LNCAP (cell line): ENCODE measurements at regions not wholly inside any gene's neighbourhood (a gene's known extent, or its start where the extent isn't known, plus 50 kb on each side); places are given as distances from the start of the nearest gene placed in this dataset.

Source experiments
- TF ChIP-seq, protein P1 (sequence below): fragments of 450-650 bp; IDR thresholded peaks from 2 replicates; pipeline ENCODE4 v1.5.1; 2017; ENCODE audit warnings: mild to moderate bottlenecking

DNA sequence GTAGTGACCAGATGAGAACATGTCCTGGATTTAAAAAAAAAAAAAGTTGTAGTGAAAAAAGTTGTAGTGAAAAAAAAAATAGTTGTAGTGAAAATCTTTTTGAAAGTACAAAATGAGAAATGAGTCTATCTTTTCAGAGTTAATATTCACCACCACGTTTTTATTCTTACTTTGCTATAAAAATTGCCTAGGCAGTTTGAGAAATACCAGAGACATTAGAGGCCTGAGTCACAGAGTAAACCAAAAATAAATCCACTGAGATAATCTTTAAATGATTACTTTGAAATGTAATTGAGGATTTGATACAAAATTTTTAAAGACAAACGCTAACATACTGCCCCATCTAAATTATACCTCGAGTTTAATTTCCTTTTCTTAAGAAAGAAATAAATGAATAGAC is 101.2 kb upstream of the TIAM2 start:
- TF ChIP-seq, protein P1, sequence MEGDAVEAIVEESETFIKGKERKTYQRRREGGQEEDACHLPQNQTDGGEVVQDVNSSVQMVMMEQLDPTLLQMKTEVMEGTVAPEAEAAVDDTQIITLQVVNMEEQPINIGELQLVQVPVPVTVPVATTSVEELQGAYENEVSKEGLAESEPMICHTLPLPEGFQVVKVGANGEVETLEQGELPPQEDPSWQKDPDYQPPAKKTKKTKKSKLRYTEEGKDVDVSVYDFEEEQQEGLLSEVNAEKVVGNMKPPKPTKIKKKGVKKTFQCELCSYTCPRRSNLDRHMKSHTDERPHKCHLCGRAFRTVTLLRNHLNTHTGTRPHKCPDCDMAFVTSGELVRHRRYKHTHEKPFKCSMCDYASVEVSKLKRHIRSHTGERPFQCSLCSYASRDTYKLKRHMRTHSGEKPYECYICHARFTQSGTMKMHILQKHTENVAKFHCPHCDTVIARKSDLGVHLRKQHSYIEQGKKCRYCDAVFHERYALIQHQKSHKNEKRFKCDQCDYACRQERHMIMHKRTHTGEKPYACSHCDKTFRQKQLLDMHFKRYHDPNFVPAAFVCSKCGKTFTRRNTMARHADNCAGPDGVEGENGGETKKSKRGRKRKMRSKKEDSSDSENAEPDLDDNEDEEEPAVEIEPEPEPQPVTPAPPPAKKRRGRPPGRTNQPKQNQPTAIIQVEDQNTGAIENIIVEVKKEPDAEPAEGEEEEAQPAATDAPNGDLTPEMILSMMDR, result no peak

DNA sequence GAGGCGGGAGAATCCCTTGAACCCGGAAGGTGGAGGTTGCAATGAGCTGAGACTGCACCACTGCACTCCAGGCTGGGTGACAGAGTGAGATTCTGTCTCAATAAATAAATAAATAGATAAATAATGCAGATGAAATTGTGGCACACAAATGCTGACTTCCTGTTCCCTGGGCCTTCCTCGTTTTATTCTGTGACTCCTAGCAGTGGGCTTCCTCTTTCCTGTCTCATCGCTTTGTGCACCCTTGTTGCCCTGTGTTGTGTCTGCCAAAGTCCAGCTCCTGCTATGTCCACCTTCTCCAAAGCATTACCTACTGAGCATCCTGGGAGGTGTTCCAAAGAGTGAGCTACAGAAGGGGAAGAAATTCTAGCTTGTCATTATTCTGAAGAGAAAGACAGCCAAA is 100.2 kb upstream of the TIAM2 start:
- TF ChIP-seq, protein P1, result no peak

DNA sequence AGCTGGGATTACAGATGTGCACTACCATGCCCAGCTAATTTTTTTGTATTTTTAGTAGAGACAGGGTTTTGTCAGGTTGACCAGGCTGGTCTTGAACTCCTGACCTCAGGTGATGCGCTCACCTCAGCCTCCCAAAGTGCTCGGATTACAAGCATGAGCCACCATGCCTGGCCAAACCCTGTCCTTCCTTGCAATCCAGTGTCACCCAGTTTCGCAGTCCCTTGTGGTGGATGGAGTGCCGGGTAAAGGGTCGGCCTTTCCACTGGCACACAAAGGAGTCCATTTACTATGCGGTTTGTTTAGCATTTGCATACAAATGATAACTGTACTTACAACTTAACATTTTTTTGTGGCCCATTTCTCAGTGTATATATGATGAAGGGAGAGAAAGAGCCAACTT is 99.3 kb upstream of the TIAM2 start:
- TF ChIP-seq, protein P1, result no peak

DNA sequence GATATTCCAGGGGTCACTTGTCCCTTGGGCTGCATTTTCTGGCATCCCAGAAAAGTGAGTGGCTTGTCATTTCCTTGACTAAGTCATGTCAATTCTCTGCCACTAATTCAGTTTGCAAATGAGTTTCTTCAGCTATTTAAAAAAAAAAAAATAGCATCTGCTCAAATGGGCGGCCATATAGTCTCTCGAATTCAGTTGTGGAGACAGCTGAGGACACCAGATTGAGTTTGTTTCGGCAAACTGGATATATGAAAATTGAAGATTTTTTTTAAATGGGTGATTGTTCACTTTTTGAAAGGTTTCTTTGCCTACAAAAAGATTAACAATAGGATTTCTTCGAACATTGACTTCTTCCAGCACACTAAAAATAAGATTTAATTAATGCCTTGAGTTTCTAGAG is 96.3 kb upstream of the TIAM2 start:
- TF ChIP-seq, protein P1, result no peak

DNA sequence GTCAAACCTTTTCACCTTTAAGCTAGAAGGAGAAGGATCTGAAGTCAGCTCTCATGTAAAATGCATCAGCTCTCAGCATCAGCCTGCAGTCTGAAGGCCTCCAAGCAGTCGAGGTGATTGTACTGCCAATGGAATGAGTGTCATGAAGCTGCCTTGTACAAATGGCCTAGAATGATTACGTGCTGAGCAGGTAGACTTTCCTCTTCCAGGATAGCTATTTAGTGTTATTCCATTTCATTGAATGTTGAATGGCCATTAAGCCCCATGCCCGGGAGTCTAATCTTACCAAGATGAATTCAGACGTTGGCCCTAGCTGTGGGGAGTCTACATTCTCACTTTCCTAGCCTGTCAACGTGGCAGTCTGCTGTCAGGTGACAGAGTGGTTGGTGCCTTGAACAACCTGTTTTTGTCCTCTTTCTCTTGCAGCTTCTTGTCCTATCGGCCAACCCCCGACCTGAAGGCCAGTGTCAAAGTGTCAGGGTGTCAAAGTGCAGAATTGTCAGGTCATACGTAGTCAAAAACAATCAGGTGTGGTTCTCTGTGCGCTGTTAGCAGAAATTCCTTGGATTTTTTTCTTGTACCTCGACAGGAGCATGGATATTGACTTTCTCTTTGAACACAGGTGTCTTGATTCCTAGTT is 95.2 kb upstream of the TIAM2 start:
- TF ChIP-seq, protein P1, result no peak

DNA sequence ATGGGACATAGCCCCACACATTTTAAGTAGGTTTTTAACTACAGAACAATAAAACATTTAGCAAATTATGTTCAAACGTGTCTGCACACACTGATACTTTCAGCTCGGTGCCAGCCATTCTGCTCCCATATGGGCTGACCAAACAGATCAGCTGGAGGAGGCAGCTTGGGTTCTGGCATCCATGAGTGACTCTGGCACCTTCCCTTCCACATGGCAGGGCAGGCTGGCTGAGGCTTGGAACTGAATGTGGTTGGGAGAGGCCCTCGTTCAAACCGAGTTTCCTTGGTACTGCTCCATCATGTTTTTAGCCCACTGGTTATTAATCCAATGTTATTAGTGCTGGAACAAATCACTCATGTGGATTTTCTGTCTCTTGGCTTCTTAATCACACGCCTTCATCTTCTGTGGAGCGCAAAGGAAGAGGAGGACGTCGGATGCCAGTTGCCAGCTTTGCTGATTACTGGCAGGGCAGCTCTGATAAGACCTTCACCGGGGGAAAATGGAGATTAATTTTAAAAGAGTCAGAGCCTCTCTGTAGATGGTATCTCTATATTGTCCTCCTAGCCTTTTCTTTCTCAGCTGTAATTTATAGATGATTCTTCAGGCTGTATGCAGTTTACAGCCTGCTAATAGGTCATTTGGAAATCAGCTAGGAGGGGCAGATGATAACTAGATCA is 93.1 kb upstream of the TIAM2 start:
- TF ChIP-seq, protein P1, result no peak

DNA sequence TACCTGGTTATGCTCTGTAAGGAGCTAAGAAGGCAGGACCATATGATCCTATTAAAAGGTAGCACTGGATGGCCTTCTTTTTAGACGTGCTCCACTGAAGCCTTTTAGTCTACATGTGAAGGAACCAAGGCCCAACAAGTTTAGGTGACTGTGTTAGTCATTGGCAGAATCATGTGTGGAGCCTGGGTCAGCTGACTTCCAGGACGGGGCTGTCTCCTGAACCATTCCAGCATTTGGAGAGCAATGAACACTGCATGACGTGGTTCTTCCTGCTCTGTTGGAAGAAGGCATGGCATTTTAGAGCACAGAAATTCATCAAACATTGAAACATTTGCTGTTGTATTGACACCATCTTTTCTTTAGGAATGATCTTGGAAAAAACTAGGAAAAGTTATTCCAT is 87.8 kb upstream of the TIAM2 start:
- TF ChIP-seq, protein P1, result no peak
